WERI-Rb-1 (cell line): ENCODE measurements at regions not wholly inside any gene's neighbourhood (a gene's known extent, or its start where the extent isn't known, plus 50 kb on each side); places are given as distances from the start of the nearest gene placed in this dataset.
A peak's percentile ranks its signal among the peaks of the same experiment; 100 is the strongest.

ENCODE experiments used
- DNase-seq: peaks from one replicate; pipeline ENCODE4 v3.0.0-alpha.2; 2020
- H3K27ac ChIP-seq: fragments of 250-450 bp; sonication (Bioruptor Pico); 2 replicates; pipeline ENCODE4 v1.5.1; 2020; ENCODE audit warnings: mild to moderate bottlenecking, moderate library complexity
- H3K27me3 ChIP-seq: fragments of 250-450 bp; sonication (Bioruptor Pico); 2 replicates; pipeline ENCODE4 v1.5.1; 2021; ENCODE audit warnings: mild to moderate bottlenecking, low read depth, moderate library complexity; ENCODE audit not compliant: insufficient read depth, severe bottlenecking
- H3K36me3 ChIP-seq: fragments of 250-450 bp; sonication (Bioruptor Pico); 2 replicates; pipeline ENCODE4 v1.5.1; 2020; ENCODE audit warnings: mild to moderate bottlenecking, moderate library complexity
- H3K4me3 ChIP-seq: 2 replicates; pipeline ENCODE4 v1.5.1; 2011; ENCODE audit warnings: low read depth, mild to moderate bottlenecking, control low read depth, low read length
- H3K9me3 ChIP-seq: fragments of 250-450 bp; sonication (Bioruptor Pico); 2 replicates; pipeline ENCODE4 v1.5.1; 2021; ENCODE audit warnings: mild to moderate bottlenecking, moderate library complexity; ENCODE audit not compliant: severe bottlenecking
- TF ChIP-seq, protein P1 (sequence below): IDR thresholded peaks from 2 replicates; pipeline ENCODE4 v1.5.1; 2011; ENCODE audit warnings: low read depth, mild to moderate bottlenecking, control low read depth, inconsistent platforms, low read length

DNA sequence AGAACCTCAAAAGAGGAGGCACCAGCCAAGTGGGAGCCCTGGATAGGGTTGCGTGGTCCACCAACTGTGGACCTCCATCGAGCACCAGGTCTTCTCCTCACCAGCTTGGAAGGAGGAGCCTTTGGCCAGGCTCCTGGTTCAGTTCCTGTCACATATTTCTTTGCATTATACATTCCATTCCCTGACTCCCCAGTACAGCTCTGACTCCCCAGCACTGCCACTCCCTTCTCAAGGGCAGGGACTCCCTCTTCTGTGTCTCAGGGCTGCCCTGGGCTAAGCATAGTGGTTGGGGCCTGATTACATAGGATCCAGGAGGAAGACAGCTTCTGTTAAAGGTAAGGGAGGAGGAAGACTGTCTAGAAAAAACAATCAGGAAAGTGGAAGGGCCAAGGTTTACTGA lies 91.1 kb downstream of the MRPL14 start:
- TF ChIP-seq, protein P1, sequence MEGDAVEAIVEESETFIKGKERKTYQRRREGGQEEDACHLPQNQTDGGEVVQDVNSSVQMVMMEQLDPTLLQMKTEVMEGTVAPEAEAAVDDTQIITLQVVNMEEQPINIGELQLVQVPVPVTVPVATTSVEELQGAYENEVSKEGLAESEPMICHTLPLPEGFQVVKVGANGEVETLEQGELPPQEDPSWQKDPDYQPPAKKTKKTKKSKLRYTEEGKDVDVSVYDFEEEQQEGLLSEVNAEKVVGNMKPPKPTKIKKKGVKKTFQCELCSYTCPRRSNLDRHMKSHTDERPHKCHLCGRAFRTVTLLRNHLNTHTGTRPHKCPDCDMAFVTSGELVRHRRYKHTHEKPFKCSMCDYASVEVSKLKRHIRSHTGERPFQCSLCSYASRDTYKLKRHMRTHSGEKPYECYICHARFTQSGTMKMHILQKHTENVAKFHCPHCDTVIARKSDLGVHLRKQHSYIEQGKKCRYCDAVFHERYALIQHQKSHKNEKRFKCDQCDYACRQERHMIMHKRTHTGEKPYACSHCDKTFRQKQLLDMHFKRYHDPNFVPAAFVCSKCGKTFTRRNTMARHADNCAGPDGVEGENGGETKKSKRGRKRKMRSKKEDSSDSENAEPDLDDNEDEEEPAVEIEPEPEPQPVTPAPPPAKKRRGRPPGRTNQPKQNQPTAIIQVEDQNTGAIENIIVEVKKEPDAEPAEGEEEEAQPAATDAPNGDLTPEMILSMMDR = no peak
- peak; percentile 2 for DNase-seq
- Histone ChIP-seq H3K27ac (no peak overlapping the region), H3K36me3 (no peaks in the 10 kb centered on the region), H3K4me3 (no peak overlapping the region), H3K9me3 (no peaks in the 10 kb centered on the region), H3K27me3 (no peaks in the 10 kb centered on the region)

DNA sequence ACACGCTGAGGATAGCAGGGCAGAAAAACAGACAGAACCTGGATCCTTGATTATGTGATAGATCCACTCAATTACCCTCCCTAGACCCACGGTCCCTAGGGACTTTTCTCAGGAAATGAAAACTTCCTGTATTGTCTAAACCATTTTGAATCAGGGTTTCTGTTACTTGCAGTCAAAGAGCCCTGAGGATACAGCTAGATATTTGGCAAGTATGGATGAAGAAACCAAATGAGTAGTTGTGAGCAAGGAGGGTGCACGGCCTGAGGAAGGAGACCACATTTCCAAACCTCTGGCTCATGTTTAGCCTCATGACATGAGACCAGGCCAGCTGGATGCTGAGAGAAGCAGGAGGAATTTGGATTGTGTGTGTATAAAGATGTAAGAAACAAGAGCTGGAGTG lies 91.6 kb downstream of the MRPL14 start:
- no peak for DNase-seq
- Histone ChIP-seq H3K27ac (no peak overlapping the region), H3K27me3 (no peaks in the 10 kb centered on the region), H3K9me3 (no peaks in the 10 kb centered on the region), H3K4me3 (no peak overlapping the region), H3K36me3 (no peaks in the 10 kb centered on the region)
- TF ChIP-seq, protein P1 = no peak

DNA sequence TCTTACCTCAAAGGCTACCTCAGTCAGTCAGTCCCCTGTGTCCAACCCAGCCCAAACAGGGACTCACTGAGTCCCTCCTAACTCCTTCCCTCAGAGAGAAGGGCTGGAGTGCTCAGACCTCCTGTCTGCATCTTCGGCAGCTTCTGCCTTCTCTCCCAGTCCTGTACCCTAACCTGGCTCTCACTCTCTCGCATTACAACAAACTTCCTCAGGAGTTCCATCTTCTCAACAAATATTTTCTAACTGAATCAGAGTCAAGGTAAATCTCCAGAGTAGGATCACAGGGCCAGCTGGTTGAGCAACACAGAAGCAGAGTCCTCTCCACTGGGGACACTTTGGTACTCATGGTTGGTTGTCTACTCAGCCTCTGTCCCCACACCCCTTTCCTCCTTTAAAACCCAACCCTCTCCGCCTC lies 92.3 kb downstream of the MRPL14 start:
- Histone ChIP-seq H3K27me3 (no peaks in the 10 kb centered on the region), H3K9me3 (no peaks in the 10 kb centered on the region), H3K36me3 (no peaks in the 10 kb centered on the region), H3K4me3 (no peak overlapping the region), H3K27ac (no peak overlapping the region)
- DNase-seq = peak; percentile 4
- TF ChIP-seq, protein P1 = no peak

DNA sequence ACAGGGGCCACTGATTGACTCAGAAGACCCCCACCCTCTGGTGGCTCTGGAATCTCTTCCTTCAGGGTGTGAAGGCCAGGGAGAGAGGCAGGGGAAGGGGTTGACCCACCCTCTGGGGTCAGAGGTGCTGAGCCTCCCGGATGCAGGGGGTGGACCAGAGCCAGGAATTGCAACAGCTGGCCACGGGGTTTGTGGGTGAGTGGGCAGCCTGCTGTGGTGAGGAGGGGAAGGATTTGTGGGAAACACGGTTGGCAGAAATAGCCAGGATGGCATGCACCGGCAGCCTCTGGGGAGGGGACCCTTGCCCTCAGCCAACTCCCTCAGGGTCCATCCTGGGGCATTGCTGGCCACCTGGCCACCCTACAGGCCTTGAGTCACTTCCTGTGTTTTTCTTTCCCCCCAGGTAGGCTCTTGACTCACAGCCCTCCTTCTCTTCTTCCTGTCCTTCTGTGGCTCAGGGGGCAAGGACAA lies 92.8 kb downstream of the MRPL14 start:
- Histone ChIP-seq H3K9me3 (no peaks in the 10 kb centered on the region), H3K4me3 (no peak overlapping the region), H3K36me3 (no peaks in the 10 kb centered on the region), H3K27me3 (no peaks in the 10 kb centered on the region), H3K27ac (no peak overlapping the region)
- TF ChIP-seq, protein P1 = no peak
- peak; percentile 9 for DNase-seq

DNA sequence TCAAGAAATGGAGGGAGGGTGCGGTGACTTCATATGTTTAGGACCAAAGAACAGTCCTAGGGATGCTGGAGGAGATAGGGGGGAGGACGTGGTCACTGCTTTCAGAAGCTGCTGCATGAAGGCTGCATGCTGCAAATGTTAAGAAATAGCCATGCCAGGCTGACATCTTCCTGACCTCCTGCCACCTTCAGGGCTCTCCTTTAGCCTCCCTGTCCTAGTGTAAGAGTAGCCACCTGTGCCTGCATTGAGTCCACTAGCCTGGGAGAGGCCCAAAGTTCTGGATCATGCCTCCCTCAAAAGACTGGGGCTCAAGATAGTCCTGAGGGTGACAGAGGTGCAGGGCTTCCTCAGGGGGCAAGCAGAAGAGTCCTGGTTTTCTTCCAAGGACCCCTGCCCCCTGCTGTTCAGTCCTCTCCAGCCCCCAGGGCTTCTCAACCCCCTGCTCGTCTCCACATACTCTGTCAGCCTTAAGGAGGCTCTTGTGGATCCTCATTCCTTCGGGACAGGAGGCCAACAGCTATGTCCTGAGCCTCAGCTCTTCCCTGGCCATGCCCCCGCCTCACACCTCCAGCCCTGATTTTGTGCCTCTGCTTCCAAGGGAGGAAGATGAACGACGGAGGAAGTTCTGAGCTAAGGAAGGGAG lies 96.3 kb downstream of the MRPL14 start:
- Histone ChIP-seq H3K27me3 (no peaks in the 10 kb centered on the region), H3K9me3 (no peaks in the 10 kb centered on the region), H3K4me3 (no peak overlapping the region), H3K27ac (no peak overlapping the region), H3K36me3 (no peaks in the 10 kb centered on the region)
- DNase-seq = peak; percentile 6
- TF ChIP-seq, protein P1 = no peak
